ENCODE measurements at regions not wholly inside any gene's neighbourhood (a gene's known extent, or its start where the extent isn't known, plus 50 kb on each side); places are given as distances from the start of the nearest gene placed in this dataset.
A peak's percentile ranks its signal among the peaks of the same experiment; 100 is the strongest.

- WGBS, 2 donors (ENCODE audit: extremely low coverage in 2 of 2, insufficient read length in 2 of 2, insufficient replicate concordance in 1 of 2), result no CpG with 5 or more reads among the region's 16 CpGs
- H2BK5ac ChIP-seq (ENCODE audit: low read length), result no peak overlapping the region
- peaks cover 0 to 6% of the 10 kb centered on the region in 2 donors for H3K4me1 ChIP-seq (ENCODE audit: control insufficient read depth in 2 of 2, insufficient read depth in 1 of 2, low read depth in 1 of 2, low read length in 2 of 2)
- H3K14ac ChIP-seq (ENCODE audit: low read length), result no peak overlapping the region
- no peak overlapping the region for H2BK12ac ChIP-seq (ENCODE audit: low read length)
- H3K9me3 ChIP-seq (replicated peaks in 1 of 2; ENCODE audit: control insufficient read depth in 2 of 2, insufficient read depth in 1 of 2, low read depth in 1 of 2, low read length in 2 of 2), result no peaks in the 10 kb centered on the region
- H3K23ac ChIP-seq (ENCODE audit: low read depth, low read length, poor library complexity), result no peak overlapping the region
- no peak overlapping the region for H2BK120ac ChIP-seq (ENCODE audit: low read depth, low read length)
- H4K91ac ChIP-seq (ENCODE audit: low read depth, low read length, poor library complexity), result no peak overlapping the region
- H3K27ac ChIP-seq (replicated peaks; ENCODE audit: low read length), result no peak overlapping the region
- no peak overlapping the region for H3K4me3 ChIP-seq (ENCODE audit: low read length in 2 of 2)
- H3K4me2 ChIP-seq (ENCODE audit: insufficient read depth, low read length, poor library complexity, severe bottlenecking), result no peak overlapping the region
- H4K8ac ChIP-seq (ENCODE audit: low read depth, low read length), result no peak overlapping the region
- H3K18ac ChIP-seq (ENCODE audit: low read length), result peak overlapping the region; percentile 18
- H3K4ac ChIP-seq (ENCODE audit: low read length), result no peak overlapping the region
- H2AFZ ChIP-seq (ENCODE audit: low read length), result no peak overlapping the region
- H2AK5ac ChIP-seq (ENCODE audit: low read depth, low read length), result no peak overlapping the region
- no peak for DNase-seq (ENCODE audit: low spot score)
- H3K79me1 ChIP-seq (ENCODE audit: low read depth, low read length), result no peaks in the 10 kb centered on the region
- peaks cover 0 to 60% (median 0%) of the 10 kb centered on the region in 3 experiments for H3K27me3 ChIP-seq (ENCODE audit: control insufficient read depth in 3 of 3, insufficient read depth in 3 of 3, low read depth in 1 of 3, low read length in 3 of 3)
- H2BK15ac ChIP-seq (ENCODE audit: low read length), result no peak overlapping the region
- H3K36me3 ChIP-seq (replicated peaks in 1 of 2; ENCODE audit: control insufficient read depth in 2 of 2, insufficient read depth in 2 of 2, low read length in 2 of 2), result no peaks in the 10 kb centered on the region
- H3K9ac ChIP-seq (ENCODE audit: low read depth, low read length, poor library complexity), result no peak overlapping the region
Observed at GRCh38 chr13:26964278-26965250, 204.0 kb upstream of the GPR12 start.

DNA sequence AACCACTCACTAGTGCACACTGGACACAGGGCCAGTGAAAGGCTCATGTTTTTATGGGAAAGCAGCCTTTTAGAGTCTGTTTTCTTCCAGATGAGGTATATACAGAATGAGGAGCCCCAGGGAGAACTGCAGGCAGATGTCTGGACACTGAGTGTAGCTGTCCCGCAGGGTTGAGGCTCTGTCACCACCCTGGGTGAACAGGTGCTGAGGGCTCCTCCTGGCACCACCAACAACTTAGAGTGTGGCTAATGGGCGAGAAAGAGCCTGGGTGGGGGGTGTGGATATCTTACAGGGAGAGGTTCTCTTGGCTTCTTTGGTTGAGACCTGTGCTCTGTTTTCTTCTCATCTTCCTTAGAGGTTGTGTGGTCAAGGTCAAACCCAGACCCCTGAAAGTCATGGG, 202.1 kb upstream of the GPR12 start:
- H3K27me3 ChIP-seq (ENCODE audit: control insufficient read depth in 3 of 3, insufficient read depth in 3 of 3, low read depth in 1 of 3, low read length in 3 of 3), result peaks cover 0 to 48% (median 0%) of the 10 kb centered on the region in 3 experiments
- no peak overlapping the region for H3K9ac ChIP-seq (ENCODE audit: low read depth, low read length, poor library complexity)
- H3K4me3 ChIP-seq (ENCODE audit: low read length in 2 of 2), result no peak overlapping the region
- H3K23ac ChIP-seq (ENCODE audit: low read depth, low read length, poor library complexity), result no peak overlapping the region
- no peaks in the 10 kb centered on the region for H3K79me1 ChIP-seq (ENCODE audit: low read depth, low read length)
- H3K9me3 ChIP-seq (replicated peaks in 1 of 2; ENCODE audit: control insufficient read depth in 2 of 2, insufficient read depth in 1 of 2, low read depth in 1 of 2, low read length in 2 of 2), result no peaks in the 10 kb centered on the region
- no peak overlapping the region for H4K8ac ChIP-seq (ENCODE audit: low read depth, low read length)
- DNase-seq (ENCODE audit: low spot score), result no peak
- H4K91ac ChIP-seq (ENCODE audit: low read depth, low read length, poor library complexity), result no peak overlapping the region
- peaks cover 0 to 5% of the 10 kb centered on the region in 2 donors for H3K4me1 ChIP-seq (ENCODE audit: control insufficient read depth in 2 of 2, insufficient read depth in 1 of 2, low read depth in 1 of 2, low read length in 2 of 2)
- no peak overlapping the region for H3K4me2 ChIP-seq (ENCODE audit: insufficient read depth, low read length, poor library complexity, severe bottlenecking)
- WGBS, 2 donors (ENCODE audit: extremely low coverage in 2 of 2, insufficient read length in 2 of 2, insufficient replicate concordance in 1 of 2), result no CpG with 5 or more reads among the region's 2 CpGs
- no peak overlapping the region for H3K14ac ChIP-seq (ENCODE audit: low read length)
- H2AFZ ChIP-seq (ENCODE audit: low read length), result no peak overlapping the region
- no peak overlapping the region for H3K18ac ChIP-seq (ENCODE audit: low read length)
- H2BK12ac ChIP-seq (ENCODE audit: low read length), result no peak overlapping the region
- H3K36me3 ChIP-seq (replicated peaks in 1 of 2; ENCODE audit: control insufficient read depth in 2 of 2, insufficient read depth in 2 of 2, low read length in 2 of 2), result no peaks in the 10 kb centered on the region
- H2AK5ac ChIP-seq (ENCODE audit: low read depth, low read length), result no peak overlapping the region
- H2BK5ac ChIP-seq (ENCODE audit: low read length), result no peak overlapping the region
- H2BK120ac ChIP-seq (ENCODE audit: low read depth, low read length), result no peak overlapping the region
- H3K27ac ChIP-seq (replicated peaks; ENCODE audit: low read length), result no peak overlapping the region
- no peak overlapping the region for H2BK15ac ChIP-seq (ENCODE audit: low read length)
- H3K4ac ChIP-seq (ENCODE audit: low read length), result no peak overlapping the region

GRCh38 chr13:26961890-26962615, 201.5 kb upstream of the GPR12 start:
- no peak overlapping the region for H2BK12ac ChIP-seq (ENCODE audit: low read length)
- no peak overlapping the region for H3K23ac ChIP-seq (ENCODE audit: low read depth, low read length, poor library complexity)
- H3K36me3 ChIP-seq (replicated peaks in 1 of 2; ENCODE audit: control insufficient read depth in 2 of 2, insufficient read depth in 2 of 2, low read length in 2 of 2), result no peaks in the 10 kb centered on the region
- no peak overlapping the region for H4K91ac ChIP-seq (ENCODE audit: low read depth, low read length, poor library complexity)
- no peak overlapping the region for H2BK15ac ChIP-seq (ENCODE audit: low read length)
- H2AFZ ChIP-seq (ENCODE audit: low read length), result no peak overlapping the region
- H3K4me2 ChIP-seq (ENCODE audit: insufficient read depth, low read length, poor library complexity, severe bottlenecking), result no peak overlapping the region
- DNase-seq (ENCODE audit: low spot score), result no peak
- peak overlapping the region; percentile 20 for H2AK5ac ChIP-seq (ENCODE audit: low read depth, low read length)
- no peak overlapping the region for H3K9ac ChIP-seq (ENCODE audit: low read depth, low read length, poor library complexity)
- no peak overlapping the region for H3K18ac ChIP-seq (ENCODE audit: low read length)
- H3K9me3 ChIP-seq (replicated peaks in 1 of 2; ENCODE audit: control insufficient read depth in 2 of 2, insufficient read depth in 1 of 2, low read depth in 1 of 2, low read length in 2 of 2), result no peaks in the 10 kb centered on the region
- H3K27ac ChIP-seq (replicated peaks; ENCODE audit: low read length), result no peak overlapping the region
- no peak overlapping the region for H3K4me3 ChIP-seq (ENCODE audit: low read length in 2 of 2)
- H3K4me1 ChIP-seq (ENCODE audit: control insufficient read depth in 2 of 2, insufficient read depth in 1 of 2, low read depth in 1 of 2, low read length in 2 of 2), result peaks cover 0 to 7% of the 10 kb centered on the region in 2 donors
- peak overlapping the region; percentile 14 for H3K14ac ChIP-seq (ENCODE audit: low read length)
- peaks cover 0 to 43% (median 0%) of the 10 kb centered on the region in 3 experiments for H3K27me3 ChIP-seq (ENCODE audit: control insufficient read depth in 3 of 3, insufficient read depth in 3 of 3, low read depth in 1 of 3, low read length in 3 of 3)
- no peak overlapping the region for H3K4ac ChIP-seq (ENCODE audit: low read length)
- H2BK120ac ChIP-seq (ENCODE audit: low read depth, low read length), result no peak overlapping the region
- no peak overlapping the region for H4K8ac ChIP-seq (ENCODE audit: low read depth, low read length)
- no CpG with 5 or more reads among the region's 17 CpGs for WGBS, 2 donors (ENCODE audit: extremely low coverage in 2 of 2, insufficient read length in 2 of 2, insufficient replicate concordance in 1 of 2)
- H2BK5ac ChIP-seq (ENCODE audit: low read length), result no peak overlapping the region
- H3K79me1 ChIP-seq (ENCODE audit: low read depth, low read length), result no peaks in the 10 kb centered on the region

- H3K18ac ChIP-seq (ENCODE audit: low read length), result no peak overlapping the region
Observed at GRCh38 chr13:26957182-26957581, 196.6 kb upstream of the GPR12 start.

More at GRCh38 chr13:26957182-26957581, 196.6 kb upstream of the GPR12 start:
- H3K23ac ChIP-seq (ENCODE audit: low read depth, low read length, poor library complexity), result no peak overlapping the region
- H3K79me1 ChIP-seq (ENCODE audit: low read depth, low read length), result no peaks in the 10 kb centered on the region
- H3K9me3 ChIP-seq (replicated peaks in 1 of 2; ENCODE audit: control insufficient read depth in 2 of 2, insufficient read depth in 1 of 2, low read depth in 1 of 2, low read length in 2 of 2), result no peaks in the 10 kb centered on the region
- H2BK15ac ChIP-seq (ENCODE audit: low read length), result no peak overlapping the region
- H4K8ac ChIP-seq (ENCODE audit: low read depth, low read length), result no peak overlapping the region
- H2AFZ ChIP-seq (ENCODE audit: low read length), result no peak overlapping the region
- no peak overlapping the region for H3K14ac ChIP-seq (ENCODE audit: low read length)
- no peak overlapping the region for H2AK5ac ChIP-seq (ENCODE audit: low read depth, low read length)
- no peak for DNase-seq (ENCODE audit: low spot score)
- no peak overlapping the region for H3K27ac ChIP-seq (replicated peaks; ENCODE audit: low read length)
- no peak overlapping the region for H3K4me2 ChIP-seq (ENCODE audit: insufficient read depth, low read length, poor library complexity, severe bottlenecking)
- H3K4ac ChIP-seq (ENCODE audit: low read length), result no peak overlapping the region
- H3K4me3 ChIP-seq (ENCODE audit: low read length in 2 of 2), result no peak overlapping the region
- no CpG with 5 or more reads among the region's 1 CpG for WGBS, 2 donors (ENCODE audit: extremely low coverage in 2 of 2, insufficient read length in 2 of 2, insufficient replicate concordance in 1 of 2)
- H3K27me3 ChIP-seq (ENCODE audit: control insufficient read depth in 3 of 3, insufficient read depth in 3 of 3, low read depth in 1 of 3, low read length in 3 of 3), result peaks cover 0 to 26% (median 0%) of the 10 kb centered on the region in 3 experiments
- H3K9ac ChIP-seq (ENCODE audit: low read depth, low read length, poor library complexity), result no peak overlapping the region
- peaks cover 0 to 7% of the 10 kb centered on the region in 2 donors for H3K4me1 ChIP-seq (ENCODE audit: control insufficient read depth in 2 of 2, insufficient read depth in 1 of 2, low read depth in 1 of 2, low read length in 2 of 2)
- H2BK120ac ChIP-seq (ENCODE audit: low read depth, low read length), result no peak overlapping the region
- H2BK5ac ChIP-seq (ENCODE audit: low read length), result no peak overlapping the region
- no peak overlapping the region for H4K91ac ChIP-seq (ENCODE audit: low read depth, low read length, poor library complexity)
- no peaks in the 10 kb centered on the region for H3K36me3 ChIP-seq (replicated peaks in 1 of 2; ENCODE audit: control insufficient read depth in 2 of 2, insufficient read depth in 2 of 2, low read length in 2 of 2)
- no peak overlapping the region for H2BK12ac ChIP-seq (ENCODE audit: low read length)

Measured in neuronal stem cell (in vitro differentiated cells).